ENCODE measurements at regions not wholly inside any gene's neighbourhood (a gene's known extent, or its start where the extent isn't known, plus 50 kb on each side); places are given as distances from the start of the nearest gene placed in this dataset.

DNA sequence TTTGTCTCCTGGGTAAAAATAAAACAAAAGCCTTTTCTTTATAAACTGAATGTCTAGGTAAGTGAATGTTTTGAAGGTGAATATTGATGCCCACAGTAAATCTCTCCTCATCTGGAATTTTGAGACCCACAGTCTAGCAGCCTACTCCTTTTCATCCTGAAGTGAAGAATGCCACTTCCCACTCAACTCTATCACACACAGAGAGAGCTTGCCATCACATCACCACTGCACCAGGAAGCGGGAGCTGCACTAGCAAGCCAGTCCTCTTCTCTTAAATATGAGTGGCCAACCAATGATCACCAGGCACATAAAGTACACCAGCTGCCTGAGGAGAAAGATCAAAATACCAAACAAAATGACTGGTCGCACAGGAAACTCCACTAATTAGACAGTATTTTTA lies 140.8 kb downstream of the MRPL39 start:
- H3K27me3 ChIP-seq (ENCODE audit: insufficient read depth, low read length, poor library complexity, severe bottlenecking), result no peaks in the 10 kb centered on the region
- H4K20me1 ChIP-seq (ENCODE audit: insufficient read depth, low read length, poor library complexity, severe bottlenecking), result no peaks in the 10 kb centered on the region
- H3K4me1 ChIP-seq (ENCODE audit: insufficient read depth, low read length, poor library complexity, severe bottlenecking), result no peaks in the 10 kb centered on the region
- TF ChIP-seq EZH2phosphoT487 (IDR thresholded peaks at IDR 0.05; ENCODE audit: borderline replicate concordance), result no peak
- TF ChIP-seq, protein P1, sequence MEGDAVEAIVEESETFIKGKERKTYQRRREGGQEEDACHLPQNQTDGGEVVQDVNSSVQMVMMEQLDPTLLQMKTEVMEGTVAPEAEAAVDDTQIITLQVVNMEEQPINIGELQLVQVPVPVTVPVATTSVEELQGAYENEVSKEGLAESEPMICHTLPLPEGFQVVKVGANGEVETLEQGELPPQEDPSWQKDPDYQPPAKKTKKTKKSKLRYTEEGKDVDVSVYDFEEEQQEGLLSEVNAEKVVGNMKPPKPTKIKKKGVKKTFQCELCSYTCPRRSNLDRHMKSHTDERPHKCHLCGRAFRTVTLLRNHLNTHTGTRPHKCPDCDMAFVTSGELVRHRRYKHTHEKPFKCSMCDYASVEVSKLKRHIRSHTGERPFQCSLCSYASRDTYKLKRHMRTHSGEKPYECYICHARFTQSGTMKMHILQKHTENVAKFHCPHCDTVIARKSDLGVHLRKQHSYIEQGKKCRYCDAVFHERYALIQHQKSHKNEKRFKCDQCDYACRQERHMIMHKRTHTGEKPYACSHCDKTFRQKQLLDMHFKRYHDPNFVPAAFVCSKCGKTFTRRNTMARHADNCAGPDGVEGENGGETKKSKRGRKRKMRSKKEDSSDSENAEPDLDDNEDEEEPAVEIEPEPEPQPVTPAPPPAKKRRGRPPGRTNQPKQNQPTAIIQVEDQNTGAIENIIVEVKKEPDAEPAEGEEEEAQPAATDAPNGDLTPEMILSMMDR (conservative IDR thresholded peaks at IDR 0.05; ENCODE audit: low read length), result no peak
- no peak overlapping the region for H3K4me3 ChIP-seq (ENCODE audit: low read length, poor library complexity, severe bottlenecking)
- H3K79me2 ChIP-seq (ENCODE audit: insufficient read depth, low read length), result no peaks in the 10 kb centered on the region
- H3K9me3 ChIP-seq (ENCODE audit: insufficient read depth, low read depth, low read length), result no peaks in the 10 kb centered on the region
- no peak overlapping the region for H3K9ac ChIP-seq (ENCODE audit: low read depth, low read length, poor library complexity, severe bottlenecking)
- no peaks in the 10 kb centered on the region for H3F3A ChIP-seq (ENCODE audit: low read depth)
- H3K36me3 ChIP-seq (ENCODE audit: insufficient read depth, low read length), result no peaks in the 10 kb centered on the region
- no peak overlapping the region for H3K4me2 ChIP-seq (ENCODE audit: low read depth, low read length, poor library complexity, severe bottlenecking)
- H3K9me2 ChIP-seq (replicated peaks; ENCODE audit: low read depth, low read length), result no peaks in the 10 kb centered on the region
- no peak overlapping the region for H2AFZ ChIP-seq (ENCODE audit: low read length)

DNA sequence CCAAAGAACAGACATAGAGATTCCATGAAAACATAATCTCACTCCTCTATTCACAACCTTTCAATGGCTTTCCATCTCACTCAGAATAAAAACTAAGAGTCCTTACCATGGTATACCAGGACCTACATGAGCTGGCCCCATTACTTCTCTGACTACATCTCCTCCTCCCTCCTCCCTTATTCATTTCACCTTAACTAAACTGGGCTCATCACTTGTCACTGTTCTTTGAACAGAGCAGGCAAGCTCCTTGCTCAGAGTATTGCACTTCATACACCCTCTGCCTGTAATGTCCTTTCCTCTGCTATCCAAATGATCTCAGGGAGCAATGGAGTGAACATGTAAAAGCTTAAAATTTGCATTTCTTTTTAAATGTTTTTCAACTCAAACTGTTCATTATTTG lies 142.0 kb downstream of the MRPL39 start:
- Histone ChIP-seq H3K9me2 (replicated peaks; ENCODE audit: low read depth, low read length) (no peaks in the 10 kb centered on the region), H3K9ac (ENCODE audit: low read depth, low read length, poor library complexity, severe bottlenecking) (no peak overlapping the region), H3K4me3 (ENCODE audit: low read length, poor library complexity, severe bottlenecking) (no peak overlapping the region), H3K27me3 (ENCODE audit: insufficient read depth, low read length, poor library complexity, severe bottlenecking) (no peaks in the 10 kb centered on the region), H3F3A (ENCODE audit: low read depth) (no peaks in the 10 kb centered on the region), H3K9me3 (ENCODE audit: insufficient read depth, low read depth, low read length) (no peaks in the 10 kb centered on the region), H3K4me2 (ENCODE audit: low read depth, low read length, poor library complexity, severe bottlenecking) (no peak overlapping the region), H3K79me2 (ENCODE audit: insufficient read depth, low read length) (no peaks in the 10 kb centered on the region), H2AFZ (ENCODE audit: low read length) (no peak overlapping the region), H4K20me1 (ENCODE audit: insufficient read depth, low read length, poor library complexity, severe bottlenecking) (no peaks in the 10 kb centered on the region), H3K36me3 (ENCODE audit: insufficient read depth, low read length) (no peaks in the 10 kb centered on the region), H3K4me1 (ENCODE audit: insufficient read depth, low read length, poor library complexity, severe bottlenecking) (no peaks in the 10 kb centered on the region)
- no peak for TF ChIP-seq EZH2phosphoT487 (IDR thresholded peaks at IDR 0.05; ENCODE audit: borderline replicate concordance)
- TF ChIP-seq, protein P1 (conservative IDR thresholded peaks at IDR 0.05; ENCODE audit: low read length), result no peak

DNA sequence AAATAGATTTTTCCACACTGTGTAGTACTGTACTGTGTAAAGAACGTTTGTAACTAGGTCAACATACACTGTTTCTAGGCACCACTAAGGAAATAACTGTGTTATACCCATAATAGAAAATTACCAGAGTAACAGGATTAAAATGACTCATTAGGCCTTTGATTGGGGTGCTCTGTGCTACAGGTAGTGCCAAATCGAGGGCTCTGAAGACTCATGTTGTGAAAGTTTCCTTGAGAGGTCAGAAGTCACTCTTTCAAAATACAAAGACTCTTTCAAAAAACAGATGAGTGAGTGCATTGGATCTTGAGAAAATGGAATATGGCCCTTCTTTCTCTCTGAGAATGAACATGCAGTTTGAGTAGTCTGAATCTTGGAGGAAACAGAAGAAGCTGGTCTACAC lies 143.0 kb downstream of the MRPL39 start:
- H3K36me3 ChIP-seq (ENCODE audit: insufficient read depth, low read length), result no peaks in the 10 kb centered on the region
- no peaks in the 10 kb centered on the region for H3K9me2 ChIP-seq (replicated peaks; ENCODE audit: low read depth, low read length)
- H3K79me2 ChIP-seq (ENCODE audit: insufficient read depth, low read length), result no peaks in the 10 kb centered on the region
- no peaks in the 10 kb centered on the region for H4K20me1 ChIP-seq (ENCODE audit: insufficient read depth, low read length, poor library complexity, severe bottlenecking)
- TF ChIP-seq, protein P1 (conservative IDR thresholded peaks at IDR 0.05; ENCODE audit: low read length), result no peak
- TF ChIP-seq EZH2phosphoT487 (IDR thresholded peaks at IDR 0.05; ENCODE audit: borderline replicate concordance), result no peak
- no peaks in the 10 kb centered on the region for H3K4me1 ChIP-seq (ENCODE audit: insufficient read depth, low read length, poor library complexity, severe bottlenecking)
- H2AFZ ChIP-seq (ENCODE audit: low read length), result no peak overlapping the region
- H3K9ac ChIP-seq (ENCODE audit: low read depth, low read length, poor library complexity, severe bottlenecking), result no peak overlapping the region
- no peak overlapping the region for H3K4me3 ChIP-seq (ENCODE audit: low read length, poor library complexity, severe bottlenecking)
- H3K27me3 ChIP-seq (ENCODE audit: insufficient read depth, low read length, poor library complexity, severe bottlenecking), result no peaks in the 10 kb centered on the region
- H3K9me3 ChIP-seq (ENCODE audit: insufficient read depth, low read depth, low read length), result no peaks in the 10 kb centered on the region
- H3K4me2 ChIP-seq (ENCODE audit: low read depth, low read length, poor library complexity, severe bottlenecking), result no peak overlapping the region
- H3F3A ChIP-seq (ENCODE audit: low read depth), result no peaks in the 10 kb centered on the region

Measured in Loucy (cell line).